Colonic mucosa (tissue), 4 donors: ENCODE measurements at regions not wholly inside any gene's neighbourhood (a gene's known extent, or its start where the extent isn't known, plus 50 kb on each side); places are given as distances from the start of the nearest gene placed in this dataset.

ENCODE experiments used
- DNase-seq: peaks from one replicate; pipeline ENCODE4 v3.0.0-alpha.2; 2020
- H3K27ac ChIP-seq: fragments of 200-600 bp; one replicate; pipeline ENCODE4 v1.8.0; 2021
- H3K27me3 ChIP-seq: fragments of 200-600 bp; one replicate; pipeline ENCODE4 v1.8.0; 2021
- H3K36me3 ChIP-seq: fragments of 200-600 bp; one replicate; pipeline ENCODE4 v1.8.0; 2021
- H3K4me1 ChIP-seq: fragments of 200-600 bp; one replicate; pipeline ENCODE4 v1.8.0; 2021; ENCODE audit warnings: mild to moderate bottlenecking
- H3K4me3 ChIP-seq: fragments of 200-600 bp; one replicate; pipeline ENCODE4 v1.8.0; 2021
- H3K9ac ChIP-seq, 2 donors: one replicate each; pipeline ENCODE4 v1.7.0; 2013; ENCODE audit warnings: control low read depth in 2 of 2, low read depth in 2 of 2, low read length in 2 of 2
- H3K9me3 ChIP-seq: fragments of 200-600 bp; one replicate; pipeline ENCODE4 v1.8.0; 2021
- CTCF ChIP-seq: fragments of 200-600 bp; IDR thresholded peaks from one replicate; pipeline ENCODE4 v1.8.0; 2022; ENCODE audit warnings: antibody characterized with exemption, mild to moderate bottlenecking
- intact Hi-C: fragments of 100-400 bp; cut with DNase I; formaldehyde crosslinking; loops from one replicate; pipeline ENCODE4 v1.14.1; 2022
- donor health status: healthy.
- donor health status: DM: no; HTN: no; CAD: no.
- donor health status: DM: no; HTN: no; CAD: no.

- no peaks in the 10 kb centered on the region for H3K4me1 ChIP-seq
- no peaks in the 10 kb centered on the region for H3K36me3 ChIP-seq
- H3K27me3 ChIP-seq = peaks cover under 1% of the 10 kb centered on the region
- DNase-seq = no peak
- TF ChIP-seq CTCF = no peak
- no peak overlapping the region for H3K4me3 ChIP-seq
- H3K9me3 ChIP-seq = no peaks in the 10 kb centered on the region
- H3K27ac ChIP-seq = no peak overlapping the region
- no peak overlapping the region for H3K9ac ChIP-seq
- intact Hi-C loops = no loop called here
Measured at GRCh38 chrX:131801066-131801465, 222.0 kb upstream of the STK26 start.

DNA sequence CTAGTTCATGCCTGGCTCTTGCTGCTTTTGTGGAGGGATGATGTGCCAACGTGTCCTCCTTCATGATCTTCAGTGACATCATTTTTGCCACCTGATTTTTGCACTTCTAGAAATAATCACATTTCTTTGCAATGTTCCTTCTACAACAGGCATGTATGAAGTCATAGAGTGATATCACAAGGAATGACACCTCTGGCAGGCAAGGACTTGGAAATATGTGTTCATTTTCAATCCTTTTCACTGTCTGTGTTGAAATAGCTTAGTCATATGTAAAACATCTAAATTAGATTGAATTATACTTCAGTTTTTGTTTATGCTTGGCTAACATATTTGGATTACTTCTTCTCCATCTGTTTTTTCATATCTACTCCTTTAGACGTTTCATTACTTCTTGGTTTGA lies 221.2 kb upstream of the STK26 start:
- intact Hi-C loops = no loop called here
- no peak overlapping the region for H3K4me3 ChIP-seq

DNA sequence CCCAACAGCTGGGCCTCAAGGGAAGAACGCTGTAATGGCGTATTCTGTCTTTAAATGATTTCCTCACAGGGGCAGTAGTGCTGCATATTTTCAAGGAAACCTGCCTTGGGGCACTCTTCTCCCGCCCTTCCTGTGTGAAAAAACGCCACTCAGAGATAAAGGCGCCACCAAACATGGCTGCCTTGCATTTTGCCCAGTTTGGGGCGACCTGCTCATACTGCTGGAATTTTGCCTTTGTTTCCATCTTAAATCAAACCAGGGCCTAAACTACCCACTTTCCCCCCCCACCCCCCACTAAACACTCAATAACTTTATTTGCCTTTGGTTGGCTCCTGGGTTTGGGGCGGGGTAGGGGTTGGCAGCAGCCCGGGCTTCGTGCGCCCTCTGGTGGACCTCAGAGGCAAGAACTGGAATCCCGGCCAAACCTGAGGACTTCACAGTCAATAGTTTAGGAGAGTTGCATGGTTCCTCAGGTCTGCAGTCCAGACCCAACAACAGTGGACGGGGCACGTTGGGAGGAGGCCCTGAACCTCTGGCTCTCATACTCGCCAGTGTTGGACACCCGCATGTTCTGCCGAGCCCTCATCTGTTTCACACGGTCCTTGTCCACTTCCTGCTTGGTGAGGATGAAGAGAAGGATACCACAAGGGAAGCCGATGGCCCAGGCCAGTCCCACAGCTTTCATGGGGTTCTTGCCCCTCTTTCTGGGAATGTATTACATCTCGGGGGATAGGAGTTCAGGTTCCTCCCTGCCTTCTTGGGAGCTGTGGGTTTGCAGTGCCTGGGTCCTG lies 220.1 kb upstream of the STK26 start:
- H3K4me3 ChIP-seq = peak overlapping the region; percentile 25
- H3K36me3 ChIP-seq = no peaks in the 10 kb centered on the region
- intact Hi-C loops = no loop called here
- no peaks in the 10 kb centered on the region for H3K27me3 ChIP-seq
- peak; percentile 73 for DNase-seq
- H3K9me3 ChIP-seq = no peaks in the 10 kb centered on the region
- TF ChIP-seq CTCF = peak; percentile 53
- no peak overlapping the region for H3K27ac ChIP-seq
- H3K4me1 ChIP-seq = no peaks in the 10 kb centered on the region
- no peak overlapping the region for H3K9ac ChIP-seq

More for the DNA sequence above, 221.2 kb upstream of the STK26 start:
- Histone ChIP-seq H3K9ac (no peak overlapping the region), H3K36me3 (no peaks in the 10 kb centered on the region), H3K27me3 (no peaks in the 10 kb centered on the region), H3K4me1 (no peaks in the 10 kb centered on the region), H3K27ac (no peak overlapping the region), H3K9me3 (no peaks in the 10 kb centered on the region)
- TF ChIP-seq CTCF = no peak
- no peak for DNase-seq

DNA sequence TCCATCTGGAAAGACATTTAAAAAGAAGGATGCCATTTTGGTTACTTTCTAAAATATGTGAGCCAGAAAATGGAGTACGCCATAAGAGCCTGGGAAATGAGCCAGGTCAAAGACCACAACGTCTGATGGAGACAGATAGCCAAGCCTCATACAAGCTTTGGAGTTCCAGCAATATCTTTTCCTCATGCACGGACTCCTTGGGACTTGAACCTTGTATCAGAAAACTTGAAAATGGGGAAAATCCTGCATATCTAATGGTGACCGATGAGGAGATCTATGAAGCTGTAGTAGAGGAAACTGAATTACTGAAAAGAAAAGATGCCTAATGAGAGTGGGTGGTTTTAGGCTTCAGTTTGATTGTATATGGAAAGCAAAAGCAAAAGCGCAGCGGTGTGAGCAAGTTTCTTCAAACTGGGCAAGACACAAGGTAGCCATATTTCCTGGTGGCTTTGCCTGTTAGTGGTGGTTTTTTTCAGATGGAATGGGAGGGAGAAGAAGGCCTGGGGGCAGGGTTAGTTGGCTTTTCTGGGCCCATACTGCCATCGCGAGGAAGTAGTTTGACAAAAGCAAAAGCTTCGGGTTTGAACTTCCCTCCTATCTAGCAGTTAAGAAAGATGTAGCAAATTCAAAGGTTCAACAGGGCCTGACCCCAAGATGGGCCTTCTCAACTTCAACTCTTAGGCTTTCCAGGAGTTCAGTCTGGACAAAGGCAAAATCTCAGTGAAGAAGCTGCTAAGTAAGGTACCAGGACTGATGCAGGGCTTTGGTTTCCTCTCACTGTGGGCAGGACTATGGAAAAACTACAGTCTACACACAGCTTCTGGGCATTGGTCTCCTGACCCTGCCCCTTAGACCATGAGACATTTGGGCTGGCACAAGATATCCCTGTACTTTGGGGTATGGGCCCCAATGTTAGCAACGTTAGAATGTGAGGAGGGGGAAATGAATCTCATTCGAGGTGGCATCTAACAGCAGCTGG lies 210.0 kb upstream of the STK26 start:
- Histone ChIP-seq H3K9me3 (no peaks in the 10 kb centered on the region), H3K27ac (peak overlapping the region; percentile 56), H3K4me3 (peak overlapping the region; percentile 36), H3K36me3 (no peaks in the 10 kb centered on the region), H3K9ac (peak overlapping the region; percentile 12 to 27), H3K27me3 (no peaks in the 10 kb centered on the region), H3K4me1 (no peaks in the 10 kb centered on the region)
- peak; percentile 22 for TF ChIP-seq CTCF
- DNase-seq = peak; percentile 81
- intact Hi-C loops = no loop called here

GRCh38 chrX:131816551-131817136 lies 206.5 kb upstream of the STK26 start:
- peak overlapping the region; percentile 57 for H3K27ac ChIP-seq
- no peaks in the 10 kb centered on the region for H3K36me3 ChIP-seq
- no peaks in the 10 kb centered on the region for H3K27me3 ChIP-seq
- no peaks in the 10 kb centered on the region for H3K4me1 ChIP-seq
- peak overlapping the region in 1 of 2 donors; percentile 42 for H3K9ac ChIP-seq
- DNase-seq = peak; percentile 93
- peak; percentile 29 for TF ChIP-seq CTCF
- intact Hi-C loops = no loop called here
- H3K4me3 ChIP-seq = peak overlapping the region; percentile 31
- no peaks in the 10 kb centered on the region for H3K9me3 ChIP-seq
